CD14-positive monocyte (primary cell): ENCODE measurements at regions not wholly inside any gene's neighbourhood (a gene's known extent, or its start where the extent isn't known, plus 50 kb on each side); places are given as distances from the start of the nearest gene placed in this dataset.

Source experiments
- DNase-seq, 3 donors: peaks; one replicate each; pipeline ENCODE4 v3.0.0-alpha.2; 2011 to 2022
- H2AFZ ChIP-seq: 2 replicates; pipeline ENCODE4 v1.6.0; 2012; ENCODE audit warnings: mild to moderate bottlenecking, low read depth, low read length, inconsistent platforms; ENCODE audit not compliant: insufficient read depth, poor library complexity, severe bottlenecking
- H3K27ac ChIP-seq, 2 donors: 1 replicate in 1 of 2; 2 replicates in 1 of 2; pipeline ENCODE4 v1.5.1; 2012 to 2013; ENCODE audit warnings: low read length in 2 of 2, control low read depth in 1 of 2, inconsistent platforms in 1 of 2, low read depth in 1 of 2, mild to moderate bottlenecking in 1 of 2
- H3K27me3 ChIP-seq, 2 donors: one replicate each; pipeline versions ENCODE4 v1.6.0 to v1.6.1; 2011 to 2013; ENCODE audit warnings: low read length in 2 of 2; ENCODE audit not compliant: control insufficient read depth in 2 of 2, insufficient read depth in 2 of 2
- H3K36me3 ChIP-seq, 2 donors: replicated peaks in 1 of 2; 1 replicate in 1 of 2; 2 replicates in 1 of 2; pipeline versions ENCODE4 v1.5.1 to v1.6.1; 2012 to 2013; ENCODE audit warnings: low read length in 2 of 2, control low read depth in 1 of 2, inconsistent platforms in 1 of 2, mild to moderate bottlenecking in 1 of 2; ENCODE audit not compliant: insufficient read depth in 2 of 2, control insufficient read depth in 1 of 2
- H3K4me1 ChIP-seq, 2 donors: 1 replicate in 1 of 2; 2 replicates in 1 of 2; pipeline versions ENCODE4 v1.5.1 to v1.6.1; 2012 to 2013; ENCODE audit warnings: low read length in 2 of 2, control low read depth in 1 of 2, inconsistent platforms in 1 of 2, mild to moderate bottlenecking in 1 of 2, moderate library complexity in 1 of 2; ENCODE audit not compliant: insufficient read depth in 2 of 2, control insufficient read depth in 1 of 2
- H3K4me2 ChIP-seq: replicated peaks from 2 replicates; pipeline ENCODE3; 2012; ENCODE audit warnings: low read length, moderate library complexity, mild to moderate bottlenecking; ENCODE audit not compliant: poor library complexity, severe bottlenecking; ENCODE audit errors: extremely low read depth
- H3K4me3 ChIP-seq, 3 experiments: fragments of 200-600 bp in 1 of 3; sonication (generic) in 1 of 3; replicated peaks in 1 of 3; 1 replicate in 2 of 3; 2 replicates in 1 of 3; pipeline ENCODE4 v1.5.1; 2011 to 2013; ENCODE audit warnings: low read length in 3 of 3, mild to moderate bottlenecking in 3 of 3, control low read depth in 2 of 3, low read depth in 2 of 3, inconsistent platforms in 1 of 3, moderate library complexity in 1 of 3
- H3K79me2 ChIP-seq: 2 replicates; pipeline ENCODE4 v1.6.0; 2012; ENCODE audit warnings: mild to moderate bottlenecking, control low read depth, inconsistent platforms, low read length, moderate library complexity; ENCODE audit not compliant: insufficient read depth
- H3K9ac ChIP-seq: 2 replicates; pipeline ENCODE4 v1.6.0; 2017; ENCODE audit warnings: low read length, mild to moderate bottlenecking; ENCODE audit not compliant: insufficient read depth, poor library complexity, severe bottlenecking
- H3K9me3 ChIP-seq, 2 donors: replicated peaks in 1 of 2; 1 replicate in 1 of 2; 2 replicates in 1 of 2; pipeline versions ENCODE4 v1.5.1 to v1.6.1; 2012 to 2013; ENCODE audit warnings: low read length in 2 of 2, control low read depth in 1 of 2; ENCODE audit not compliant: control insufficient read depth in 1 of 2, insufficient read depth in 1 of 2
- H4K20me1 ChIP-seq: 2 replicates; pipeline ENCODE4 v1.6.0; 2012; ENCODE audit warnings: mild to moderate bottlenecking, low read length, control low read depth, moderate library complexity; ENCODE audit not compliant: insufficient read depth
- H3K27ac Mint-ChIP-seq, 7 donors: one replicate each; pipeline ENCODE4 v1.8.0; 2020; ENCODE audit warnings: mild to moderate bottlenecking in 7 of 7, mixed read lengths in 7 of 7, moderate library complexity in 6 of 7, inconsistent platforms in 2 of 7
- H3K27me3 Mint-ChIP-seq, 3 donors: one replicate each; pipeline ENCODE4 v1.8.0; 2021 to 2022; ENCODE audit warnings: low read depth in 3 of 3, mild to moderate bottlenecking in 3 of 3, mixed read lengths in 3 of 3, moderate library complexity in 3 of 3, inconsistent platforms in 1 of 3
- H3K36me3 Mint-ChIP-seq, 2 donors: one replicate each; pipeline ENCODE4 v1.8.0; 2020; ENCODE audit warnings: mixed read lengths in 2 of 2, inconsistent platforms in 1 of 2, mild to moderate bottlenecking in 1 of 2
- H3K4me1 Mint-ChIP-seq: one replicate; pipeline ENCODE4 v1.8.0; 2020; ENCODE audit warnings: mild to moderate bottlenecking, mixed read lengths
- H3K4me3 Mint-ChIP-seq, 2 donors: one replicate each; pipeline ENCODE4 v1.8.0; 2020; ENCODE audit warnings: mild to moderate bottlenecking in 2 of 2, mixed read lengths in 2 of 2, moderate library complexity in 1 of 2
- H3K9me3 Mint-ChIP-seq, 7 donors: one replicate each; pipeline ENCODE4 v1.8.0; 2020 to 2022; ENCODE audit warnings: mixed read lengths in 7 of 7, mild to moderate bottlenecking in 6 of 7, moderate library complexity in 6 of 7, inconsistent platforms in 2 of 7
- WGBS: methylation state at CpG from one replicate; pipeline ENCODE4 v1.1.5; 2013; ENCODE audit warnings: missing lambda C conversion rate; ENCODE audit not compliant: insufficient coverage; 5-methylcytosine and 5-hydroxymethylcytosine counted together
- intact Hi-C, 2 donors: fragments of 100-400 bp; cut with micrococcal nuclease; formaldehyde crosslinking; loops; one replicate each; pipeline versions ENCODE4 v1.15.0 to v1.15.1; 2023
- TF ChIP-seq, protein P1 (sequence below): fragments of 200-600 bp; IDR thresholded peaks from one replicate; pipeline ENCODE4 v1.8.0; 2022; ENCODE audit warnings: antibody characterized with exemption, mild to moderate bottlenecking

DNA sequence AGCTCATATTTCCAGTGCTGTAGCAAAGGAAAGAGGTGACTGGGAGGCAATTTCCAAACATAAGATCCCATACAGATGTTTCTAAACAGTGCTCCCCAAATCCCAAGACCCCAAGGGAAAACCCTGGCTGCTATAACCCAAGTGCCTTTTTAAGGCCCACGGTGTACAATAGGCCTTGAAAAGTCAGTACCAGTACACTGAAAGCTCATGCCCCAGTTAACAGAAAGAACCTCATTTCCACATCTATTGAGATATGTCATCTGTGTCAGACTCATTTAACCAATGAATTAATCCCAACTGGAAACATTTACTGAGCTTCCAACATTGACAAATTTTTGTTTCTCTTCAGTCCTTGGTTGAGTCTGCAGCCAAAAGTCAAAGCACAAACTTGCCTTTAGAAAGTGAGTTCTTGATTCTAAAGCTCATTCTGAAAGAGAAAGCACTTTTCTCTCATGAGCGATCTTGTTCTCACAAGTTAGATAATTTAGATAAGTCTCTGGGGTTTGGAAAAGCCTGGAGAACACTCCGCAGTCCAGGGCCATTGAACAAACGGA lies 239.8 kb upstream of the ARHGAP20 start:
- Histone ChIP-seq H3K27me3 (no peaks in the 10 kb centered on the region), H3K36me3 (no peaks in the 10 kb centered on the region), H4K20me1 (no peaks in the 10 kb centered on the region), H3K79me2 (no peaks in the 10 kb centered on the region), H3K4me1 (no peaks in the 10 kb centered on the region), H3K4me3 (no peak overlapping the region), H2AFZ (no peak overlapping the region), H3K27ac (no peak overlapping the region), H3K9ac (no peak overlapping the region), H3K4me2 (no peak overlapping the region), H3K9me3 (no peaks in the 10 kb centered on the region)
- DNase-seq = no peak
- Mint-ChIP-seq H3K27me3 (peaks cover 0 to 2% (median 0%) of the 10 kb centered on the region in 3 donors), H3K36me3 (no peaks in the 10 kb centered on the region), H3K9me3 (peaks cover 0 to 5% (median 0%) of the 10 kb centered on the region in 7 donors), H3K27ac (no peak overlapping the region), H3K4me1 (peaks cover 2% of the 10 kb centered on the region), H3K4me3 (no peak overlapping the region)
- 93% methylated on average over 3 of the region's 4 CpGs for WGBS
- intact Hi-C loops = no loop called here
- TF ChIP-seq, protein P1, sequence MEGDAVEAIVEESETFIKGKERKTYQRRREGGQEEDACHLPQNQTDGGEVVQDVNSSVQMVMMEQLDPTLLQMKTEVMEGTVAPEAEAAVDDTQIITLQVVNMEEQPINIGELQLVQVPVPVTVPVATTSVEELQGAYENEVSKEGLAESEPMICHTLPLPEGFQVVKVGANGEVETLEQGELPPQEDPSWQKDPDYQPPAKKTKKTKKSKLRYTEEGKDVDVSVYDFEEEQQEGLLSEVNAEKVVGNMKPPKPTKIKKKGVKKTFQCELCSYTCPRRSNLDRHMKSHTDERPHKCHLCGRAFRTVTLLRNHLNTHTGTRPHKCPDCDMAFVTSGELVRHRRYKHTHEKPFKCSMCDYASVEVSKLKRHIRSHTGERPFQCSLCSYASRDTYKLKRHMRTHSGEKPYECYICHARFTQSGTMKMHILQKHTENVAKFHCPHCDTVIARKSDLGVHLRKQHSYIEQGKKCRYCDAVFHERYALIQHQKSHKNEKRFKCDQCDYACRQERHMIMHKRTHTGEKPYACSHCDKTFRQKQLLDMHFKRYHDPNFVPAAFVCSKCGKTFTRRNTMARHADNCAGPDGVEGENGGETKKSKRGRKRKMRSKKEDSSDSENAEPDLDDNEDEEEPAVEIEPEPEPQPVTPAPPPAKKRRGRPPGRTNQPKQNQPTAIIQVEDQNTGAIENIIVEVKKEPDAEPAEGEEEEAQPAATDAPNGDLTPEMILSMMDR = no peak

DNA sequence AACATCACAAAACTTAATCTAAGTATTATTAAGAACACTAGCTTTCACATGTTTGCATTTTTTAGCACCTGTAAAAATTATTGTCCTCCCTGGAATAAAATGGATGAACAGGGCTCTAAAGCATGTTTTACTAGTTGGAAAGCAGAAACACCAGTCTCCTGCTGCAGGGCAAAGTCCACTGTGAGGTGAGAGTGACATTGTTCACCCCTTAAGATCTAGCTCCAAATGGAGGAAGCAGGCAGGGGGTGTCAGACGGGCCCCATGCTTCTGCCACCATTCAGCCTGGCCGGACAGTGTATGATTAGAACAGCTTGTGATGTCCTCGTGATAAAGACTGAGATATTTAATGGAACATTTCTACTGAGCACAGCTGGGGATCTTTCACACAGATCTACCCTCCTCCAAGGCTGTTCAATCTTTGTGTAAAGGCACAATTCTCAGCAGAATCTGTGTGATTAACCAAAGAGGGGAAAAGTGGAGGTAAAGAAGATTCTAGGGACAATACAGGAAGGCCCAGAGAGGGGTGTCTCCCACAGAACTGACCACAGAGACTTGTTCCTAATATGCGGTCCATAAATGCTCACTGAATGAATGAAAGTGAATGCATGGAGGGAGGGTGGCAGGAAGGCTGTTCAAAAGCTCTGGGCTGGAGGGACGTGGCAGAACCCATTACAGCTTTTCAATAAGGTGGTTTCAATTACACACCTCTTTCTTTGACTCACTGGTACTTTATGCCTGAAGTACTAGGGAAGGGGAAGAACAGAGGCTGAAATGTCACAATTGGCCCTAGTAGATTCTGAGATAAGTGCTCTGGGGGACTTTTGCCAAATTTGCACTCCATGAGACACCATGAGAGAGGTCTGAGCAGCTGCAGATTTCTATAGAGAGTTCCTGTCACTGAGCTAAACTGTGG lies 239.1 kb upstream of the ARHGAP20 start:
- Histone ChIP-seq H2AFZ (no peak overlapping the region), H3K4me3 (no peak overlapping the region), H4K20me1 (no peaks in the 10 kb centered on the region), H3K4me1 (no peaks in the 10 kb centered on the region), H3K27me3 (no peaks in the 10 kb centered on the region), H3K9ac (no peak overlapping the region), H3K4me2 (no peak overlapping the region), H3K36me3 (no peaks in the 10 kb centered on the region), H3K79me2 (no peaks in the 10 kb centered on the region), H3K9me3 (no peaks in the 10 kb centered on the region), H3K27ac (no peak overlapping the region)
- TF ChIP-seq, protein P1 = no peak
- Mint-ChIP-seq H3K27me3 (peaks cover 0 to 2% (median 0%) of the 10 kb centered on the region in 3 donors), H3K27ac (no peak overlapping the region), H3K4me3 (no peak overlapping the region), H3K4me1 (peaks cover 2% of the 10 kb centered on the region), H3K9me3 (peaks cover 0 to 5% (median 0%) of the 10 kb centered on the region in 7 donors), H3K36me3 (no peaks in the 10 kb centered on the region)
- intact Hi-C loops = no loop called here
- no CpG with 5 or more reads among the region's 5 CpGs for WGBS
- DNase-seq = no peak
